GM12873 (cell line): ENCODE measurements at regions not wholly inside any gene's neighbourhood (a gene's known extent, or its start where the extent isn't known, plus 50 kb on each side); places are given as distances from the start of the nearest gene placed in this dataset.

ENCODE experiments used
- TF ChIP-seq, protein P1 (sequence below): IDR thresholded peaks from 2 replicates; pipeline ENCODE4 v1.5.1; 2012; ENCODE audit warnings: low read depth, mild to moderate bottlenecking, moderate library complexity, low read length, control low read depth; ENCODE audit not compliant: insufficient read depth; ENCODE audit errors: missing control alignments

DNA sequence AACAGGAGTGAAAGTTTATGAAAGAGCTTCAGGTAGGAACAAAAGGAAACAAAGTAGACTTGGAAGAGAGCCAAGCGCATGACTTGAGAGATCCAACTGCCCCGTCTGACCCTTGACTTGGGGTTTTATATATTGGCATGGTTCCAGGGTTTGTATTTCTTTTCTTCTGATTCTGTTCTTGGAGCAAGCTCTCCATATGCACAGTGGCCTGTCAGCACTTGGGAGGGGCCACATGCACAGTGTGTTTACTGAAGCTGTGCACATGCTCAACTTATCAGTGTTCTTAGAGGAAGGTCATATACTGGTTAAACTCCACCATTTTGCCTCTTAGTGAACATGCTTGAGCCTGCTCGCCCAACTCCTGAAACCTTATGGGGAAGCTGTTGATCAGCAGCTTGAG is 953.7 kb downstream of the TFAP2A start:
- TF ChIP-seq, protein P1, sequence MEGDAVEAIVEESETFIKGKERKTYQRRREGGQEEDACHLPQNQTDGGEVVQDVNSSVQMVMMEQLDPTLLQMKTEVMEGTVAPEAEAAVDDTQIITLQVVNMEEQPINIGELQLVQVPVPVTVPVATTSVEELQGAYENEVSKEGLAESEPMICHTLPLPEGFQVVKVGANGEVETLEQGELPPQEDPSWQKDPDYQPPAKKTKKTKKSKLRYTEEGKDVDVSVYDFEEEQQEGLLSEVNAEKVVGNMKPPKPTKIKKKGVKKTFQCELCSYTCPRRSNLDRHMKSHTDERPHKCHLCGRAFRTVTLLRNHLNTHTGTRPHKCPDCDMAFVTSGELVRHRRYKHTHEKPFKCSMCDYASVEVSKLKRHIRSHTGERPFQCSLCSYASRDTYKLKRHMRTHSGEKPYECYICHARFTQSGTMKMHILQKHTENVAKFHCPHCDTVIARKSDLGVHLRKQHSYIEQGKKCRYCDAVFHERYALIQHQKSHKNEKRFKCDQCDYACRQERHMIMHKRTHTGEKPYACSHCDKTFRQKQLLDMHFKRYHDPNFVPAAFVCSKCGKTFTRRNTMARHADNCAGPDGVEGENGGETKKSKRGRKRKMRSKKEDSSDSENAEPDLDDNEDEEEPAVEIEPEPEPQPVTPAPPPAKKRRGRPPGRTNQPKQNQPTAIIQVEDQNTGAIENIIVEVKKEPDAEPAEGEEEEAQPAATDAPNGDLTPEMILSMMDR = no peak

GRCh38 chr6:9458424-9458823 is 956.5 kb downstream of the TFAP2A start:
- TF ChIP-seq, protein P1 = no peak

- TF ChIP-seq, protein P1 = no peak
These were observed 958.8 kb downstream of the TFAP2A start for GRCh38 chr6:9455864-9456658.

GRCh38 chr6:9439621-9440330 is 975.1 kb downstream of the TFAP2A start:
- TF ChIP-seq, protein P1 = no peak

DNA sequence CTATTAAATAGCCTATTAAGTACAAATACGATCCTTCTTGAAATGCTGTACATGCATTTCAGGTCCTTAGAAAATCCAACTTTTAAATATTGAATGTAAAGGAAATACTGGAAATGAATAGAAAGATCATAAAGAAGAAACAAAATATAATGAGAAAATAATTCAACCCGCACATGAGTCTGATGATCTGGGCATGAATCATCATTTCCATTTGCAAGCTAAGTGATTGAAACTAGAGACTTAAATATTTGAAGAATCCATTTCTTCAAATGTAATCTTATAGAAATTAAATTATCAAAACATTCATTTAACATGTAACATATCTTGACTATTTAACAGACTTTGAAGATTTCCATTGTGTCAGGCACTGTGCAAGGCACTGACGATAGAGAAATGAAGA is 977.0 kb downstream of the TFAP2A start:
- TF ChIP-seq, protein P1 = no peak

DNA sequence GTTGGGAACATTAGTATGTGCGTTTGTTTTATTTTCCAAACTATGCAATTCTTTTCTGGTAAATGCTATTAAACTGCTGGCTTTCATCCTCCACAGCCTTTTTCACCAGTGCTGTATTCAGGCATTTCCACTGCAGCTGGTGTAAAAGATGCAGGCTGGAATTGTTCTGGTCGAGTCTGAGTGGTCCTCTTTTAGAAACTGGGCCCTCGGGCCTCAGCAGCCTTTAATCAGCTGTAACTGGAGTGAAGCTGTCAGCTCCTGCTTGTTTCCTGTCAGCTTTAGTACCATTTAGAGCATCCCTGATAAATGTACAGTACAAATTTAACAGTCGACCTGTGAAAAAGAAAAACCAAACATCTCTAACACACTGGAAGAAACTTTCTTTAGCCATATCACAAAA is 979.6 kb downstream of the TFAP2A start:
- TF ChIP-seq, protein P1 = no peak

DNA sequence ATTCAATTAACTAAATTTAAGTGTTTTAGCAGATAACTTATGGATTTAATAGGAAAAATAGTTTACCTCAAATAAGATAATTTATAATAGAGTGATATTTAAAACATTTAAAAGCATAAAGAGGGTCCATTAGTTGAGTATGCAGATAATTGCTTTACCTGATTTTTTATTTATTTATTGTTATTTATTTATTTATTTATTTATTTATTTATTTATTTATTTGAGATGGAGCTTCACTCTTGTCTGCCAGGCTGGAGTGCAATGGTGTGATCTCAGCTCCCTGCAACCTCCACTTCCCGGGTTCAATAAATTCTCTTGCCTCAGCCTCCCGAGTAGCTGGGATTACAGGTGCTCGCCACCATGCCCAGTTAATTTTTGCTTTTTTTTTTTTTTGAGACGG is 982.9 kb downstream of the TFAP2A start:
- TF ChIP-seq, protein P1 = no peak
